ENCODE measurements at regions not wholly inside any gene's neighbourhood (a gene's known extent, or its start where the extent isn't known, plus 50 kb on each side); places are given as distances from the start of the nearest gene placed in this dataset.
A peak's percentile ranks its signal among the peaks of the same experiment; 100 is the strongest.

GRCh38 chr7:155897758-155898386, 85.6 kb upstream of the SHH start:
- H3K27me3 ChIP-seq (replicated peaks; ENCODE audit: control insufficient read depth, insufficient read depth, low read length) = no peaks in the 10 kb centered on the region
- DNase-seq = no peak
- ChIA-PET CTCF (no interaction called here), POLR2A (no interaction called here)
- no peaks in the 10 kb centered on the region for H3K36me3 Mint-ChIP-seq (ENCODE audit: insufficient read depth, unreplicated experiment)
- no peak overlapping the region for H3K4me3 ChIP-seq (ENCODE audit: low read depth, low read length)
- H3K9me3 ChIP-seq = no peaks in the 10 kb centered on the region
- TF ChIP-seq CTCF (IDR thresholded peaks at IDR 0.05; ENCODE audit: insufficient read depth in 1 of 2, low read depth in 1 of 2, low read length in 1 of 2, severe bottlenecking in 1 of 2, unreplicated experiment in 1 of 2) = no peak
- no peaks in the 10 kb centered on the region for H3K36me3 ChIP-seq (ENCODE audit: control insufficient read depth, insufficient read depth, low read length)
- no peaks in the 10 kb centered on the region for H3K27me3 Mint-ChIP-seq (ENCODE audit: insufficient read depth, unreplicated experiment)
- BruUV-seq (replicated peaks) = no TSS peak
- H3K27ac Mint-ChIP-seq (ENCODE audit: unreplicated experiment) = no peak overlapping the region
- H3K9me3 Mint-ChIP-seq (ENCODE audit: unreplicated experiment) = peaks cover 6% of the 10 kb centered on the region
- intact Hi-C loops (cut with micrococcal nuclease; ENCODE audit: unreplicated experiment) = no loop called here
- no peaks in the 10 kb centered on the region for H3K4me1 ChIP-seq
- H3K4me1 Mint-ChIP-seq (ENCODE audit: low read depth, unreplicated experiment) = no peaks in the 10 kb centered on the region
- no peak overlapping the region for H3K4me3 Mint-ChIP-seq (ENCODE audit: unreplicated experiment)

GRCh38 chr7:155896531-155897263, 84.4 kb upstream of the SHH start:
- POLR2A ChIA-PET = no interaction called here
- Histone ChIP-seq H3K4me3 (ENCODE audit: low read depth, low read length) (no peak overlapping the region), H3K27me3 (replicated peaks; ENCODE audit: control insufficient read depth, insufficient read depth, low read length) (no peaks in the 10 kb centered on the region), H3K4me1 (no peaks in the 10 kb centered on the region), H3K36me3 (ENCODE audit: control insufficient read depth, insufficient read depth, low read length) (no peaks in the 10 kb centered on the region), H3K9me3 (no peaks in the 10 kb centered on the region)
- Mint-ChIP-seq H3K36me3 (ENCODE audit: insufficient read depth, unreplicated experiment) (no peaks in the 10 kb centered on the region), H3K9me3 (ENCODE audit: unreplicated experiment) (peaks cover 9% of the 10 kb centered on the region), H3K4me3 (ENCODE audit: unreplicated experiment) (no peak overlapping the region), H3K27me3 (ENCODE audit: insufficient read depth, unreplicated experiment) (no peaks in the 10 kb centered on the region), H3K4me1 (ENCODE audit: low read depth, unreplicated experiment) (no peaks in the 10 kb centered on the region), H3K27ac (ENCODE audit: unreplicated experiment) (no peak overlapping the region)
- TF ChIP-seq CTCF (IDR thresholded peaks at IDR 0.05; ENCODE audit: insufficient read depth in 1 of 2, low read depth in 1 of 2, low read length in 1 of 2, severe bottlenecking in 1 of 2, unreplicated experiment in 1 of 2) = no peak
- CTCF ChIA-PET = no interaction called here
- BruUV-seq (replicated peaks) = no TSS peak
- intact Hi-C loops (cut with micrococcal nuclease; ENCODE audit: unreplicated experiment) = no loop called here
- peak in 1 of 2 experiments; percentile 6 for DNase-seq

- POLR2A ChIA-PET = no interaction called here
- H3K4me1 Mint-ChIP-seq (ENCODE audit: low read depth, unreplicated experiment) = no peaks in the 10 kb centered on the region
- CTCF ChIA-PET = no interaction called here
- no TSS peak for BruUV-seq (replicated peaks)
- H3K4me3 ChIP-seq (ENCODE audit: low read depth, low read length) = no peak overlapping the region
- DNase-seq = no peak
- peaks cover 6% of the 10 kb centered on the region for H3K36me3 Mint-ChIP-seq (ENCODE audit: insufficient read depth, unreplicated experiment)
- no peaks in the 10 kb centered on the region for H3K27me3 ChIP-seq (replicated peaks; ENCODE audit: control insufficient read depth, insufficient read depth, low read length)
- no peaks in the 10 kb centered on the region for H3K9me3 ChIP-seq
- no peak overlapping the region for H3K4me3 Mint-ChIP-seq (ENCODE audit: unreplicated experiment)
- H3K36me3 ChIP-seq (ENCODE audit: control insufficient read depth, insufficient read depth, low read length) = no peaks in the 10 kb centered on the region
- H3K9me3 Mint-ChIP-seq (ENCODE audit: unreplicated experiment) = peaks cover 12% of the 10 kb centered on the region
- H3K27ac Mint-ChIP-seq (ENCODE audit: unreplicated experiment) = no peak overlapping the region
- H3K27me3 Mint-ChIP-seq (ENCODE audit: insufficient read depth, unreplicated experiment) = no peaks in the 10 kb centered on the region
- intact Hi-C loops (cut with micrococcal nuclease; ENCODE audit: unreplicated experiment) = no loop called here
- H3K4me1 ChIP-seq = no peaks in the 10 kb centered on the region
- TF ChIP-seq CTCF (IDR thresholded peaks at IDR 0.05; ENCODE audit: insufficient read depth in 1 of 2, low read depth in 1 of 2, low read length in 1 of 2, severe bottlenecking in 1 of 2, unreplicated experiment in 1 of 2) = no peak
Measured at GRCh38 chr7:155893664-155894063, 81.4 kb upstream of the SHH start.
